ENCODE measurements at regions not wholly inside any gene's neighbourhood (a gene's known extent, or its start where the extent isn't known, plus 50 kb on each side); places are given as distances from the start of the nearest gene placed in this dataset.

- DNase-seq, result no peak
Measured at GRCh38 chr13:112322557-112322956, 53.6 kb upstream of the SPACA7 start.

- DNase-seq, result no peak
Measured at GRCh38 chr13:112324116-112324515, 52.0 kb upstream of the SPACA7 start.

- DNase-seq, result no peak
Measured at GRCh38 chr13:112325142-112325808, 50.9 kb upstream of the SPACA7 start.

GRCh38 chr13:112325920-112326645 is 50.1 kb upstream of the SPACA7 start:
- no peak for DNase-seq
